Adrenal gland (tissue), 9 donors: ENCODE measurements at regions not wholly inside any gene's neighbourhood (a gene's known extent, or its start where the extent isn't known, plus 50 kb on each side); places are given as distances from the start of the nearest gene placed in this dataset.

Experiments used
- DNase-seq, 7 donors: peaks; one replicate each; pipeline ENCODE4 v3.0.0-alpha.2; 2019 to 2020
- H3K27ac ChIP-seq, 5 donors: fragments of 200-600 bp; sonication (generic) in 4 of 5; 1 replicate in 3 of 5; 2 replicates in 2 of 5; pipeline versions ENCODE4 v1.5.1 to v1.8.0; 2016 to 2020; ENCODE audit warnings: mild to moderate bottlenecking in 1 of 5
- H3K27me3 ChIP-seq: fragments of 200-600 bp; 2 replicates; pipeline ENCODE4 v1.8.0; 2021
- H3K36me3 ChIP-seq, 2 donors: fragments of 200-600 bp; replicated peaks in 1 of 2; 1 replicate in 1 of 2; 2 replicates in 1 of 2; pipeline versions ENCODE4 v1.5.1 to v1.8.0; 2018 to 2022
- H3K4me1 ChIP-seq, 2 donors: fragments of 200-600 bp; replicated peaks in 1 of 2; 1 replicate in 1 of 2; 2 replicates in 1 of 2; pipeline versions ENCODE4 v1.5.1 to v1.8.0; 2018 to 2021
- H3K4me3 ChIP-seq, 4 donors: fragments of 200-600 bp; sonication (generic) in 3 of 4; one replicate each; pipeline ENCODE4 v1.5.1; 2016 to 2018
- H3K9me3 ChIP-seq, 3 donors: fragments of 200-600 bp; sonication (generic) in 1 of 3; replicated peaks in 1 of 3; 1 replicate in 2 of 3; 2 replicates in 1 of 3; pipeline versions ENCODE4 v1.5.1 to v1.8.0; 2016 to 2021
- CTCF ChIP-seq, 6 experiments: fragments of 450-650 bp in 4 of 6; fragments of 200-600 bp in 2 of 6; sonication (generic) in 1 of 6; IDR thresholded peaks; 1 replicate in 5 of 6; 2 replicates in 1 of 6; pipeline versions ENCODE4 v1.5.1 to v1.8.0; 2016 to 2021; ENCODE audit warnings: antibody characterized with exemption in 6 of 6, mild to moderate bottlenecking in 2 of 6, moderate library complexity in 1 of 6
- POLR2A ChIP-seq, 2 donors: fragments of 450-650 bp; IDR thresholded peaks; one replicate each; pipeline ENCODE4 v1.6.1; 2017; ENCODE audit warnings: antibody characterized with exemption in 2 of 2, mild to moderate bottlenecking in 2 of 2, moderate library complexity in 1 of 2
- WGBS, 4 donors: extraction: QIAGEN DNeasy Blood & Tissue Kit in 2 of 4; methylation state at CpG; one replicate each; pipeline versions ENCODE4 v1.1.5 to v1.1.7; 2013 to 2017; 5-methylcytosine and 5-hydroxymethylcytosine counted together
- intact Hi-C, 2 donors: fragments of 100-400 bp; cut with DNase I; formaldehyde crosslinking; loops; one replicate each; pipeline versions ENCODE4 v1.14.1 to v1.15.0; 2022 to 2023
- donor health status: healthy with polysubstance abuse.
- donor health status: Bipolar disorder and iron deficiency.
- donor health status: DM: yes; HTN: yes; CAD: no.
- donor health status: DM: no; HTN: no; CAD: no.
- donor health status: DM: no; HTN: no; CAD: no.

- intact Hi-C loops: loop anchor here in 1 of 2 donors (10.0 kb wide), 1 partner anchor 784 kb away; no protein-coding TSS in a partner anchor
- TF ChIP-seq CTCF (IDR thresholded peaks at IDR 0.05): no peak
- TF ChIP-seq POLR2A (IDR thresholded peaks at IDR 0.05): no peak
- 69 to 85% (median 74%) methylated on average over 2 of the region's 2 CpGs for WGBS, 4 donors
These were observed 59.5 kb upstream of the FGF13 start for GRCh38 chrX:138771047-138771446.

GRCh38 chrX:138769918-138770317 lies 58.4 kb upstream of the FGF13 start:
- WGBS, 4 donors: 53 to 59% (median 56%) methylated on average over 2 of the region's 2 CpGs
- Histone ChIP-seq H3K27me3 (peaks cover 14% of the 10 kb centered on the region), H3K36me3 (no peaks in the 10 kb centered on the region), H3K4me1 (no peaks in the 10 kb centered on the region), H3K4me3 (no peak overlapping the region), H3K27ac (no peak overlapping the region), H3K9me3 (no peaks in the 10 kb centered on the region)
- intact Hi-C loops: loop anchor here in 1 of 2 donors (10.0 kb wide), 1 partner anchor 785 kb away; no protein-coding TSS in a partner anchor
- DNase-seq: no peak
- TF ChIP-seq POLR2A (IDR thresholded peaks at IDR 0.05) (no peak), CTCF (IDR thresholded peaks at IDR 0.05) (no peak)

More at GRCh38 chrX:138771047-138771446, 59.5 kb upstream of the FGF13 start:
- Histone ChIP-seq H3K4me3 (no peak overlapping the region), H3K27ac (no peak overlapping the region), H3K36me3 (no peaks in the 10 kb centered on the region), H3K27me3 (peaks cover 14% of the 10 kb centered on the region), H3K4me1 (no peaks in the 10 kb centered on the region), H3K9me3 (no peaks in the 10 kb centered on the region)
- no peak for DNase-seq

- H3K9me3 ChIP-seq: no peaks in the 10 kb centered on the region
- H3K4me1 ChIP-seq: no peaks in the 10 kb centered on the region
- WGBS, 4 donors: 62 to 81% (median 71%) methylated on average over 1 of the region's 1 CpG
- no peaks in the 10 kb centered on the region for H3K36me3 ChIP-seq
- H3K27ac ChIP-seq: no peak overlapping the region
- H3K27me3 ChIP-seq: peaks cover 22% of the 10 kb centered on the region
- H3K4me3 ChIP-seq: no peak overlapping the region
- TF ChIP-seq CTCF (IDR thresholded peaks at IDR 0.05): no peak
- intact Hi-C loops: no loop called here
- DNase-seq: no peak
These were observed 53.5 kb upstream of the FGF13 start for GRCh38 chrX:138765051-138765450.

- 33 to 84% (median 70%) methylated on average over 1 to 3 of the region's 3 CpGs for WGBS, 4 donors
- DNase-seq: no peak
- intact Hi-C loops: no loop called here
- Histone ChIP-seq H3K4me3 (no peak overlapping the region), H3K27me3 (peaks cover 23% of the 10 kb centered on the region), H3K9me3 (no peaks in the 10 kb centered on the region), H3K27ac (no peak overlapping the region), H3K36me3 (no peaks in the 10 kb centered on the region), H3K4me1 (no peaks in the 10 kb centered on the region)
- TF ChIP-seq CTCF (IDR thresholded peaks at IDR 0.05) (no peak), POLR2A (IDR thresholded peaks at IDR 0.05) (no peak)
These were observed 52.2 kb upstream of the FGF13 start for GRCh38 chrX:138763761-138764160.
